WTC11 (cell line): ENCODE measurements at regions not wholly inside any gene's neighbourhood (a gene's known extent, or its start where the extent isn't known, plus 50 kb on each side); places are given as distances from the start of the nearest gene placed in this dataset.

Experiments
- ATAC-seq: fragments of 200-7000 bp; cut with Tn5 transposase; 2 replicates; pipeline ENCODE4 v1.10.0; 2021; ENCODE audit warnings: mild to moderate bottlenecking, moderate library complexity
- CTCF ChIA-PET: fragments of 300-600 bp; sonication (Branson Sonifier 250); formaldehyde crosslinking; loops from one replicate; lab custom pipeline; 2021; ENCODE audit warnings: antibody characterized with exemption; lab: Charles Lee
- POLR2A ChIA-PET: fragments of 350-600 bp; sonication (Branson Sonifier 250); formaldehyde crosslinking; loops from one replicate; lab custom pipeline; 2021; ENCODE audit warnings: antibody characterized with exemption; lab: Charles Lee
- DNase-seq: peaks from one replicate; pipeline ENCODE4 v3.0.0; 2021; ENCODE audit warnings: low spot score
- H3K27ac Mint-ChIP-seq: 2 replicates; pipeline ENCODE4 v1.8.0; 2021; ENCODE audit warnings: mixed read lengths
- H3K27me3 Mint-ChIP-seq: 2 replicates; pipeline ENCODE4 v1.8.0; 2021; ENCODE audit warnings: low read depth, mild to moderate bottlenecking, moderate library complexity, mixed read lengths
- H3K36me3 Mint-ChIP-seq: 2 replicates; pipeline ENCODE4 v1.8.0; 2021; ENCODE audit warnings: mixed read lengths
- H3K4me1 Mint-ChIP-seq: 2 replicates; pipeline ENCODE4 v1.8.0; 2022; ENCODE audit warnings: mixed read lengths
- H3K4me3 Mint-ChIP-seq: 2 replicates; pipeline ENCODE4 v1.8.0; 2021; ENCODE audit warnings: mild to moderate bottlenecking, moderate library complexity, mixed read lengths
- H3K9me3 Mint-ChIP-seq: 2 replicates; pipeline ENCODE4 v1.8.0; 2021; ENCODE audit warnings: mixed read lengths
- JAZF1 ChIP-seq: fragments of 250-450 bp; sonication (Bioruptor Pico); IDR thresholded peaks from 2 replicates; pipeline ENCODE4 v1.9.0; 2021; ENCODE audit warnings: moderate library complexity, mild to moderate bottlenecking, inconsistent platforms
- KAT7 ChIP-seq: sonication (generic); formaldehyde crosslinking; IDR thresholded peaks from 2 replicates; pipeline ENCODE4 v1.8.1; 2023; ENCODE audit warnings: missing genetic modification reagents, mild to moderate bottlenecking, borderline replicate concordance
- MXD4 ChIP-seq: fragments of 250-450 bp; sonication (Bioruptor Pico); IDR thresholded peaks from 2 replicates; pipeline ENCODE4 v1.8.0; 2021; ENCODE audit warnings: mild to moderate bottlenecking, moderate library complexity, borderline replicate concordance
- NFATC4 ChIP-seq: fragments of 250-450 bp; sonication (Bioruptor Pico); IDR thresholded peaks from 2 replicates; pipeline ENCODE4 v1.9.0; 2021; ENCODE audit warnings: mild to moderate bottlenecking
- NR1H2 ChIP-seq: sonication (generic); formaldehyde crosslinking; IDR thresholded peaks from 2 replicates; pipeline ENCODE4 v1.9.0; 2021; ENCODE audit warnings: mild to moderate bottlenecking, moderate library complexity, missing genetic modification reagents
- RELA ChIP-seq: sonication (generic); formaldehyde crosslinking; IDR thresholded peaks from 2 replicates; pipeline ENCODE4 v1.8.1; 2022; ENCODE audit warnings: missing genetic modification reagents, mild to moderate bottlenecking, borderline replicate concordance
- TP53 ChIP-seq: sonication (generic); formaldehyde crosslinking; IDR thresholded peaks from 2 replicates; pipeline ENCODE4 v1.8.1; 2023; ENCODE audit warnings: mild to moderate bottlenecking, missing genetic modification reagents
- ZNF121 ChIP-seq: sonication (generic); formaldehyde crosslinking; IDR thresholded peaks from 2 replicates; pipeline ENCODE4 v1.8.0; 2023; ENCODE audit warnings: missing genetic modification reagents
- ZNF232 ChIP-seq: sonication (generic); formaldehyde crosslinking; IDR thresholded peaks from 2 replicates; pipeline ENCODE4 v1.8.0; 2022; ENCODE audit warnings: mild to moderate bottlenecking, missing genetic modification reagents
- ZNF263 ChIP-seq: sonication (generic); formaldehyde crosslinking; IDR thresholded peaks from 2 replicates; pipeline ENCODE4 v1.8.1; 2022; ENCODE audit warnings: low read depth, mild to moderate bottlenecking, moderate library complexity, missing genetic modification reagents
- ZNF423 ChIP-seq: fragments of 250-450 bp; sonication (Bioruptor Pico); IDR thresholded peaks from 2 replicates; pipeline ENCODE4 v2.1.2; 2022; ENCODE audit warnings: mild to moderate bottlenecking, moderate library complexity
- TF ChIP-seq, protein P1 (sequence below): fragments of 250-450 bp; sonication (Bioruptor Pico); IDR thresholded peaks from 2 replicates; pipeline ENCODE4 v1.9.0; 2021; ENCODE audit warnings: mild to moderate bottlenecking
- TF ChIP-seq, protein P2 (sequence below): sonication (generic); formaldehyde crosslinking; IDR thresholded peaks from 2 replicates; pipeline ENCODE4 v1.8.1; 2022; ENCODE audit warnings: mild to moderate bottlenecking, missing genetic modification reagents, moderate library complexity, borderline replicate concordance
- TF ChIP-seq, protein P3 (sequence below): sonication (generic); formaldehyde crosslinking; IDR thresholded peaks from 2 replicates; pipeline ENCODE4 v1.8.1; 2022; ENCODE audit warnings: mild to moderate bottlenecking, moderate library complexity, missing genetic modification reagents
- TF ChIP-seq, protein P4 (sequence below): fragments of 250-450 bp; sonication (Bioruptor Pico); IDR thresholded peaks from 2 replicates; pipeline ENCODE4 v2.1.2; 2022; ENCODE audit warnings: mild to moderate bottlenecking, moderate library complexity
- TF ChIP-seq, protein P5 (sequence below): sonication (generic); formaldehyde crosslinking; IDR thresholded peaks from 2 replicates; pipeline ENCODE4 v1.8.0; 2022; ENCODE audit warnings: mild to moderate bottlenecking, missing genetic modification reagents
- TF ChIP-seq, protein P6 (sequence below): sonication (generic); formaldehyde crosslinking; IDR thresholded peaks from 2 replicates; pipeline ENCODE4 v1.8.1; 2023; ENCODE audit warnings: mild to moderate bottlenecking, missing genetic modification reagents
- TF ChIP-seq, protein P7 (sequence below): fragments of 250-450 bp; sonication (Bioruptor Pico); IDR thresholded peaks from 2 replicates; pipeline ENCODE4 v1.9.0; 2021; ENCODE audit warnings: mild to moderate bottlenecking, borderline replicate concordance

DNA sequence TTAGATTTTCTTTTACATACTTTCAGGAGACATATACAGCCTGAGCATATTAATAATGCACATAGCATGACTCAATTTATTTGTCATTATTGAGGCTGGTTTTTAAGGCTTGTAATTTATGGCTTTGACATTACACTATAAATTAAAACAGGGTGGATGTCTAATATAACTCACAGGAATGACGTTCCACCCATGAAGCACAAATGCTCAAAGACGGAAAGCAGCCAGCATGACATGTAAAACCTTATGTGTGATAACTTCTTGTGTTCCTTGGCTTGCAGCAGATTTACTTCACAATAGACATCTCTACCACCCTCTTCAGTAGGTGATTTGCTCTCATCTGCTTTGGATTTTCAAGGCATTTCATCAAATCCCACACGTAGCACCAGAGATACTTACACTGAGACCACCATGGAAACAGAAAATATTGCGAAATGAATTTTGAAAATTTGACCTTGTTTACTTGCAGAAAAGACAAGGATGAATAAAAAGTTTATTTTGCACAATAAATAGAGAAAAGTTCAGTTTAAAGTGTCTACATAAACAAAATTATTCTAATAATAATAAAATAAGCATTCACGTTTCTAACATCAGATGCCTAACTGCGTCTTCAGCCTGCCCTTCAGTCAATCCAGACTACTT is 64.7 kb upstream of the BTC start (continued):
- no peak for TF ChIP-seq MXD4
- TF ChIP-seq, protein P1, sequence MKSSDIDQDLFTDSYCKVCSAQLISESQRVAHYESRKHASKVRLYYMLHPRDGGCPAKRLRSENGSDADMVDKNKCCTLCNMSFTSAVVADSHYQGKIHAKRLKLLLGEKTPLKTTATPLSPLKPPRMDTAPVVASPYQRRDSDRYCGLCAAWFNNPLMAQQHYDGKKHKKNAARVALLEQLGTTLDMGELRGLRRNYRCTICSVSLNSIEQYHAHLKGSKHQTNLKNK (CRISPR knock-in tag): no peak
- no peak for TF ChIP-seq ZNF121 (CRISPR knock-in tag)

DNA sequence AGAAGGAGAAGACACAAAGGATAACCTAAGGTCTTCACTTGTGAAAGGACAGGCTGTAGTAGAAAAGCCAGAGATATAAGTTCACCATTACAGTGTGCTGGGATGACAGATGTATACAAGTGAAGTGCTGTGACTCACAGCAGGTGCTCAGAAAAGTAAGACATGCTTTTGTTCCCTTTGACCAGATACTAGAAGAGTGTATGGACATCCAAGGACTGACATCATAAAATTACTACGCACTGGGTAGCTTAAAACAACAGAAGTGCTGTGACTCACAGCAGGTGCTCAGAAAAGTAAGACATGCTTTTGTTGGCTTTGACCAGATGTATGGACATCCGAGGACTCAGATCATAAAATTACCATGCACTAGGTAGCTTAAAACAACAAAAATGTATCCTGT is 61.6 kb upstream of the BTC start:
- H3K27me3 Mint-ChIP-seq: no peaks in the 10 kb centered on the region
- H3K4me1 Mint-ChIP-seq: peaks cover 6% of the 10 kb centered on the region
- H3K27ac Mint-ChIP-seq: no peak overlapping the region
- DNase-seq (no peak), ATAC-seq (no peak)
- ChIA-PET POLR2A (no interaction called here), CTCF (interaction anchor here (0.5 kb wide), 1 partner anchor 62 kb away, joined by 3 read pairs; no protein-coding TSS in a partner anchor)
- H3K4me3 Mint-ChIP-seq: no peak overlapping the region
- peaks cover 5% of the 10 kb centered on the region for H3K36me3 Mint-ChIP-seq
- H3K9me3 Mint-ChIP-seq: peaks cover 10% of the 10 kb centered on the region
- TF ChIP-seq, protein P2, sequence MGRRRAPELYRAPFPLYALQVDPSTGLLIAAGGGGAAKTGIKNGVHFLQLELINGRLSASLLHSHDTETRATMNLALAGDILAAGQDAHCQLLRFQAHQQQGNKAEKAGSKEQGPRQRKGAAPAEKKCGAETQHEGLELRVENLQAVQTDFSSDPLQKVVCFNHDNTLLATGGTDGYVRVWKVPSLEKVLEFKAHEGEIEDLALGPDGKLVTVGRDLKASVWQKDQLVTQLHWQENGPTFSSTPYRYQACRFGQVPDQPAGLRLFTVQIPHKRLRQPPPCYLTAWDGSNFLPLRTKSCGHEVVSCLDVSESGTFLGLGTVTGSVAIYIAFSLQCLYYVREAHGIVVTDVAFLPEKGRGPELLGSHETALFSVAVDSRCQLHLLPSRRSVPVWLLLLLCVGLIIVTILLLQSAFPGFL (CRISPR knock-in tag): no peak
- no peak for TF ChIP-seq RELA (CRISPR knock-in tag)
- no peak for TF ChIP-seq ZNF263 (CRISPR knock-in tag)
- TF ChIP-seq NR1H2: no peak
- TF ChIP-seq, protein P3, sequence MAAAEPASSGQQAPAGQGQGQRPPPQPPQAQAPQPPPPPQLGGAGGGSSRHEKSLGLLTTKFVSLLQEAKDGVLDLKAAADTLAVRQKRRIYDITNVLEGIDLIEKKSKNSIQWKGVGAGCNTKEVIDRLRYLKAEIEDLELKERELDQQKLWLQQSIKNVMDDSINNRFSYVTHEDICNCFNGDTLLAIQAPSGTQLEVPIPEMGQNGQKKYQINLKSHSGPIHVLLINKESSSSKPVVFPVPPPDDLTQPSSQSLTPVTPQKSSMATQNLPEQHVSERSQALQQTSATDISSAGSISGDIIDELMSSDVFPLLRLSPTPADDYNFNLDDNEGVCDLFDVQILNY (CRISPR knock-in tag): no peak
- no peak for TF ChIP-seq ZNF423 (CRISPR knock-in tag)
- TF ChIP-seq, protein P4, sequence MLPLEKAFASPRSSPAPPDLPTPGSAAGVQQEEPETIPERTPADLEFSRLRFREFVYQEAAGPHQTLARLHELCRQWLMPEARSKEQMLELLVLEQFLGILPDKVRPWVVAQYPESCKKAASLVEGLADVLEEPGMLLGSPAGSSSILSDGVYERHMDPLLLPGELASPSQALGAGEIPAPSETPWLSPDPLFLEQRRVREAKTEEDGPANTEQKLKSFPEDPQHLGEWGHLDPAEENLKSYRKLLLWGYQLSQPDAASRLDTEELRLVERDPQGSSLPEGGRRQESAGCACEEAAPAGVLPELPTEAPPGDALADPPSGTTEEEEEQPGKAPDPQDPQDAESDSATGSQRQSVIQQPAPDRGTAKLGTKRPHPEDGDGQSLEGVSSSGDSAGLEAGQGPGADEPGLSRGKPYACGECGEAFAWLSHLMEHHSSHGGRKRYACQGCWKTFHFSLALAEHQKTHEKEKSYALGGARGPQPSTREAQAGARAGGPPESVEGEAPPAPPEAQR (CRISPR knock-in tag): no peak
- TF ChIP-seq, protein P5, sequence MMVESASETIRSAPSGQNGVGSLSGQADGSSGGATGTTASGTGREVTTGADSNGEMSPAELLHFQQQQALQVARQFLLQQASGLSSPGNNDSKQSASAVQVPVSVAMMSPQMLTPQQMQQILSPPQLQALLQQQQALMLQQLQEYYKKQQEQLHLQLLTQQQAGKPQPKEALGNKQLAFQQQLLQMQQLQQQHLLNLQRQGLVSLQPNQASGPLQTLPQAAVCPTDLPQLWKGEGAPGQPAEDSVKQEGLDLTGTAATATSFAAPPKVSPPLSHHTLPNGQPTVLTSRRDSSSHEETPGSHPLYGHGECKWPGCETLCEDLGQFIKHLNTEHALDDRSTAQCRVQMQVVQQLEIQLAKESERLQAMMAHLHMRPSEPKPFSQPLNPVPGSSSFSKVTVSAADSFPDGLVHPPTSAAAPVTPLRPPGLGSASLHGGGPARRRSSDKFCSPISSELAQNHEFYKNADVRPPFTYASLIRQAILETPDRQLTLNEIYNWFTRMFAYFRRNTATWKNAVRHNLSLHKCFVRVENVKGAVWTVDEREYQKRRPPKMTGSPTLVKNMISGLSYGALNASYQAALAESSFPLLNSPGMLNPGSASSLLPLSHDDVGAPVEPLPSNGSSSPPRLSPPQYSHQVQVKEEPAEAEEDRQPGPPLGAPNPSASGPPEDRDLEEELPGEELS (CRISPR knock-in tag): no peak
- TF ChIP-seq, protein P6, sequence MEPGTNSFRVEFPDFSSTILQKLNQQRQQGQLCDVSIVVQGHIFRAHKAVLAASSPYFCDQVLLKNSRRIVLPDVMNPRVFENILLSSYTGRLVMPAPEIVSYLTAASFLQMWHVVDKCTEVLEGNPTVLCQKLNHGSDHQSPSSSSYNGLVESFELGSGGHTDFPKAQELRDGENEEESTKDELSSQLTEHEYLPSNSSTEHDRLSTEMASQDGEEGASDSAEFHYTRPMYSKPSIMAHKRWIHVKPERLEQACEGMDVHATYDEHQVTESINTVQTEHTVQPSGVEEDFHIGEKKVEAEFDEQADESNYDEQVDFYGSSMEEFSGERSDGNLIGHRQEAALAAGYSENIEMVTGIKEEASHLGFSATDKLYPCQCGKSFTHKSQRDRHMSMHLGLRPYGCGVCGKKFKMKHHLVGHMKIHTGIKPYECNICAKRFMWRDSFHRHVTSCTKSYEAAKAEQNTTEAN (CRISPR knock-in tag): no peak
- no peak for TF ChIP-seq NFATC4 (CRISPR knock-in tag)
- no peak for TF ChIP-seq TP53
- TF ChIP-seq KAT7 (CRISPR knock-in tag): no peak

DNA sequence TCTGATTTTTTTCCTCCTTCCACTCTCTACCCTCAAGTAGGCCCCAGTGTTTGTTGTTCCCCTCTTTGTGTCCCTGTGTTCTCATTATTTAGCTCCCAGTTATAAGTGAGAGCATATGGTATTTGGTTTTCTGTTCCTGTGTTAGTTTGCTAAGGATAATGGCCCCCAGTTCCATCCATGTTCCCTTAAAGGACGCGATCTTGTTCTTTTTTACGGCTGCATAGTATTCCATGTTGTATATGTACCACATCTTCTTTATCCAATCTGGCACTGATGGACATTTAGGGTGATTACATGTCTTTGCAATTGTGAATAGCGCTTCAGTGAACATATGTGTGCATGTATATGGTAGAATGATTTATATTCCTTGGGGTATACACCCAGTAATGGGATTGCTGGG is 54.5 kb upstream of the BTC start:
- CTCF ChIA-PET: no interaction called here
- H3K36me3 Mint-ChIP-seq: peaks cover 27% of the 10 kb centered on the region
- no peaks in the 10 kb centered on the region for H3K4me1 Mint-ChIP-seq
- no peak overlapping the region for H3K27ac Mint-ChIP-seq
- no peak for DNase-seq
- TF ChIP-seq, protein P1 (CRISPR knock-in tag): no peak
- no peak for TF ChIP-seq ZNF232 (CRISPR knock-in tag)
- TF ChIP-seq, protein P7, sequence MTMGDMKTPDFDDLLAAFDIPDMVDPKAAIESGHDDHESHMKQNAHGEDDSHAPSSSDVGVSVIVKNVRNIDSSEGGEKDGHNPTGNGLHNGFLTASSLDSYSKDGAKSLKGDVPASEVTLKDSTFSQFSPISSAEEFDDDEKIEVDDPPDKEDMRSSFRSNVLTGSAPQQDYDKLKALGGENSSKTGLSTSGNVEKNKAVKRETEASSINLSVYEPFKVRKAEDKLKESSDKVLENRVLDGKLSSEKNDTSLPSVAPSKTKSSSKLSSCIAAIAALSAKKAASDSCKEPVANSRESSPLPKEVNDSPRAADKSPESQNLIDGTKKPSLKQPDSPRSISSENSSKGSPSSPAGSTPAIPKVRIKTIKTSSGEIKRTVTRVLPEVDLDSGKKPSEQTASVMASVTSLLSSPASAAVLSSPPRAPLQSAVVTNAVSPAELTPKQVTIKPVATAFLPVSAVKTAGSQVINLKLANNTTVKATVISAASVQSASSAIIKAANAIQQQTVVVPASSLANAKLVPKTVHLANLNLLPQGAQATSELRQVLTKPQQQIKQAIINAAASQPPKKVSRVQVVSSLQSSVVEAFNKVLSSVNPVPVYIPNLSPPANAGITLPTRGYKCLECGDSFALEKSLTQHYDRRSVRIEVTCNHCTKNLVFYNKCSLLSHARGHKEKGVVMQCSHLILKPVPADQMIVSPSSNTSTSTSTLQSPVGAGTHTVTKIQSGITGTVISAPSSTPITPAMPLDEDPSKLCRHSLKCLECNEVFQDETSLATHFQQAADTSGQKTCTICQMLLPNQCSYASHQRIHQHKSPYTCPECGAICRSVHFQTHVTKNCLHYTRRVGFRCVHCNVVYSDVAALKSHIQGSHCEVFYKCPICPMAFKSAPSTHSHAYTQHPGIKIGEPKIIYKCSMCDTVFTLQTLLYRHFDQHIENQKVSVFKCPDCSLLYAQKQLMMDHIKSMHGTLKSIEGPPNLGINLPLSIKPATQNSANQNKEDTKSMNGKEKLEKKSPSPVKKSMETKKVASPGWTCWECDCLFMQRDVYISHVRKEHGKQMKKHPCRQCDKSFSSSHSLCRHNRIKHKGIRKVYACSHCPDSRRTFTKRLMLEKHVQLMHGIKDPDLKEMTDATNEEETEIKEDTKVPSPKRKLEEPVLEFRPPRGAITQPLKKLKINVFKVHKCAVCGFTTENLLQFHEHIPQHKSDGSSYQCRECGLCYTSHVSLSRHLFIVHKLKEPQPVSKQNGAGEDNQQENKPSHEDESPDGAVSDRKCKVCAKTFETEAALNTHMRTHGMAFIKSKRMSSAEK (CRISPR knock-in tag): no peak
- TF ChIP-seq JAZF1 (CRISPR knock-in tag): no peak
- TF ChIP-seq, all 79 proteins: peak for 0
- H3K4me3 Mint-ChIP-seq: no peak overlapping the region
- ATAC-seq: no peak
- H3K9me3 Mint-ChIP-seq: peaks cover 41% of the 10 kb centered on the region
- peaks cover 4% of the 10 kb centered on the region; the same call in 1 of the 2 replicates for H3K27me3 Mint-ChIP-seq
- POLR2A ChIA-PET: no interaction called here
